CD1c-positive myeloid dendritic cell (primary cell): ENCODE measurements at regions not wholly inside any gene's neighbourhood (a gene's known extent, or its start where the extent isn't known, plus 50 kb on each side); places are given as distances from the start of the nearest gene placed in this dataset.

Experiments
- DNase-seq: peaks from one replicate; pipeline ENCODE4 v3.0.0-alpha.2; 2016; ENCODE audit errors: extremely low spot score

DNA sequence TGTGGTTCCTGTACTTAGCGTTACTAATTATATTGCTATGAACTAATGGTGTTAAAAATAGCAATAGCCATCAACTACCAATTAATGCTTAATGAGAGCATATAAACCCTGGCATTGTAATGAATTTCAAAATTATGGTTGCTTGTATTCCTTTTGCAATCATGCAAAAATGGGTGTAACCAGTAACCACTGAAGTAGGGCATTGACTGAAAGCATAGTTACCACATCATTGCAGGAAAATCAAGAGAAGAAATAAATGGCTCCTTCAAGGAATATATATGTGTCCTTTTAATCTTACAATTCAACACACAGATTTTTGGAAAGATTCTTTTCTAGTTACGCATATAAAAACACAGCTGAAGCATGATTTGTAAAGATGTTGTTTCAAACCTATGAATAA lies 328.3 kb upstream of the AGTR1 start:
- DNase-seq, result no peak

GRCh38 chr3:148372206-148372875 lies 325.4 kb upstream of the AGTR1 start:
- DNase-seq, result no peak

GRCh38 chr3:148373961-148374360 lies 323.7 kb upstream of the AGTR1 start:
- DNase-seq, result no peak

DNA sequence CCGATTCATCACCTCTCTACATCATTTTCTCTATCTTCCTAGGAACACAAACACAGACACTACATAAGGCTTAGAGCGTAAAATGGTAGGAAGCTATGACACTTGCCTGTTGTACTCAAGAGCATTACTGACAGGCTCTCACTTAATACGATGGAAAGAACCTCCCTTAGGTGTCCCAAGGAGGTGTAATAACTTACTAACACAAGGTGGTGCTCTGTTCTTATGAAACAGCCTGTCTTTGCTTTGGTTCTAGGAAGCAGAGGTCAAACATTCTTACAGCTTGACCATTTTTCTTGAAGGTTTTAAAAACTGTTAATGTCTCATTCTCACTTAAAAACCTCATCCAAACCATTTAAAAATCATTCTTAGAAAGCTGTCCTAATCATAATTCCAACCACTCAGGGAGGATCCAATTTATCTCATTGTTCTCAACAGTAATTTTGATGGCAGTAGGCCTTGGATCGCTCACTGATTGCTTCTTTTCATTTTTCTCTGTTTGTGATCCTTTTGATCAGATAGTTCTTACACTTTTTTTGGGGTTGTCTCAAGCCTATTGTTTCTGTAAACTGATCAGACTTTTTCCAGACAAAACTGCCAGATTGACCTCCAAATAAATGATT lies 317.8 kb upstream of the AGTR1 start:
- no peak for DNase-seq

GRCh38 chr3:148381051-148381450 lies 316.7 kb upstream of the AGTR1 start:
- DNase-seq, result no peak

- DNase-seq, result no peak
Measured at GRCh38 chr3:148389916-148390315, 307.8 kb upstream of the AGTR1 start.

DNA sequence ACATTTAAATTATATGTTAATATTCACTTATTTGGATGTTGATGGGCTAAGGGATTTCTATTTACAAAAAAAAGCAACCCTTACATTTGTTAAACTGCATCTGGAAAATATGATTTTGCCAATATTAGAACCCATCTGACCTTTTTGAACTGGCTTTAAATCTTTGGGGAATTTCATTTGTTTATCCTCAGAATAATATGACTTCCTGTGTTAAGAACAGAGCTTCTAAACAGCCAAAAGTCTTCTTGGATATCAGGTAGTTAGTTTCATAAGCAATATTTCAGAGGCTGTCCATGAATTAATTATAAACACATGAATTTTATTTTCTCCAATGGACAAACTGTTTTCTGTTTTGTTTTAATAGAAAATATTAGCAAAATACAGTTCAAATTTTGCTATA lies 301.9 kb upstream of the AGTR1 start:
- no peak for DNase-seq

DNA sequence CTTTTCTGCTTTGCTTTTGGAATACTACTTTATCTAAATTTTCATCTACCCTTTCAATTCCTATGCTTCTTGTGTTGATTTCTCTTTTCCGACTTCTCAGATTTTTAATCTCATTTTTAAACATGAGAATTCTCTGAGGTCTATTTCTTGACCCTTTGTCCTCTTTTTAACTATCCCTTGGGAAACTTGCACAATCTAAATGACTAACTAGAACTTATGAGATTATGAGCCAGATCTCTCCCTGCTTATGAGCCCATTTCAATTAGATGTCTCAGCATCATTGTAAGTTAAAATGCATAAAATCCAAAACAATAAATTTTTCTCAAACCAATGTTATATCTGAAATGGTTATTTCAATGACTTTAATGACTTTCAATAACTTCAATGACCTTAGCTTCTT lies 296.9 kb upstream of the AGTR1 start:
- DNase-seq, result no peak

GRCh38 chr3:148408667-148409066 lies 289.0 kb upstream of the AGTR1 start:
- no peak for DNase-seq

- DNase-seq, result no peak
Measured at GRCh38 chr3:148420242-148420641, 277.5 kb upstream of the AGTR1 start.

- no peak for DNase-seq
Measured at GRCh38 chr3:148428862-148429605, 268.7 kb upstream of the AGTR1 start.

- DNase-seq, result no peak
Measured at GRCh38 chr3:148433665-148434064, 264.0 kb upstream of the AGTR1 start.

- no peak for DNase-seq
Measured at GRCh38 chr3:148435534-148435933, 262.2 kb upstream of the AGTR1 start.

DNA sequence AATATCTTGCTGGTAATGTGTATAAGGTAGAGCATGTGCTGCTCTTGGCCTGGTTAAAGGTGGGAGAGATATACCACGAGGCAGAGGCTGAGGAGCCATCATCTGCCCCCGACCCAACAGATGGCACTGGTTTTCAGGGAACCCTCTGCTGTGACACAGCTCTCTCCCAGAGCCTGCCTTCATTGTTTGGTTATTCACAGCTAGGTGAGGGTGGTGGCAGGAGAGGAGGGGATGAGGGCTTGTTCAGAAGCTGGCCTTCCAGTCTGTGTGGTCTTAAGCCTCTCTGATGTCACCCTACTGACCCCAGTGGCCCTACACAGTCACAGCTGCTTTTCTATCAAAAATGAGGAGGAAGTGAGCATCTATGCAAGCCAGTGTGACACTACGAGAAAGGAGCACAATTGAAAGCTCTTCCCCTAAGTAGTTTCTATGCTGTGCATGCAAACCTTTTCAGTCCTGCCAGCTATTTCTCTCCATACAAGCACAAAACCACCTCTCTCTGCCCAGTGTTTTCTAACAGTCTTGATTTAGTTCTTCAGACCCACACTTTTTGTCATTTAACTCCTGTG lies 258.4 kb upstream of the AGTR1 start:
- no peak for DNase-seq

- DNase-seq, result no peak
Measured at GRCh38 chr3:148441191-148441590, 256.5 kb upstream of the AGTR1 start.

DNA sequence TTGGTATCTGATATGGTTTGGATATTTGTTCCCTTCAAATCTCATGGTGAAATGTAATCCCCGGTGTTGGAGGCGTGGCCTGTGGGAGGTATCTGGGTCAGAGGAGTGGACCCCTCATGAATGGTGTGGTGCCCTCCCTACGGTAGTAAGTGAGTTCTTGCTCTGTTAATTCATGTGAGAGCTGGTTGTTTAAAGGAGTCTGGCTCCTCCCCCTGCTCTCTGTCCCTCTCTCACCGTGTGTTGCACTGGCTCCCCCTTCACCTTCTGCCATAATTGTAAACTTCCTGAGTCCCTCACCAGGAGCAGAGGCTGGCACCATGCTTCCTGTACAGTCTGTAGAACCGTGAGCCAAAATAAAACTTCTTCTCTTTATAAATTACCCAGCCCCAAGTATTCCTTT lies 246.9 kb upstream of the AGTR1 start:
- DNase-seq, result no peak

- no peak for DNase-seq
Measured at GRCh38 chr3:148451969-148452368, 245.7 kb upstream of the AGTR1 start.

DNA sequence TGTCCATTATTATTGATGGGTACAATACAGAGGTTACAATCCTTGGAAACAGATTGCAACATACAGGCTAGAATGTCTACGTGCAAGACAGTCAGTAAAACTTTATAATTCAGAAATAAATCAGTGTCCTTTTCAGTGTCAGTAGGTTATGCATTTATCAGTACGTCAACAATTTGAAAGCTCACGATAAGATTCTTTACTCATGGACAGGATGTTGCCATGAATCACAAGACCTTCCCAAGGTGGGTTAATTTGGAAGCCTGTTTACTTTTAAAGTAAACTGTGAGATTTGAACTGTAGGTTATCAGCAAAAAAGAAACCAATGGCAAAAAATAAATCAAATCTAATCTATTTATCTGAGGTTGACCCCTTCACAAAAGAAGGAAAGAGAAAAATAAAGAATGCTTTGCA lies 243.9 kb upstream of the AGTR1 start:
- no peak for DNase-seq

- DNase-seq, result no peak
Measured at GRCh38 chr3:148455098-148455497, 242.6 kb upstream of the AGTR1 start.

DNA sequence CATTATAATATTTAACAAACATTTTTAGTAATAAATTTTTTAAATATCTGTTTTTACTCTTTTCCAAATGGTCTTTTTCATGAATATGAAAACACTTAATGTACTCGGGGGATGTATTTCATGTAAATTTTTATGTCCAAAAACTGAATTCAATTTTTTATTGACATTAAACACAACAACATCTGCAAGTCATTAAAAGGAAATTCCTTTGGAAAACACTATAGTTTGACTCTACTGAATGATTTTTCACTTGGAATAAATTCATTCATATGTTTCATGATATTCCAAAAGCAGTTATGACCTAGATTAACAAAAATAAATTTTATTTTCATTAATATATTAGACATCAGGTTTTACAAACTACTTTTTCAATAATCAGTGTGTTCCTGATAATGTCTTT lies 239.8 kb upstream of the AGTR1 start:
- no peak for DNase-seq

- DNase-seq, result peak; percentile 23
Measured at GRCh38 chr3:148459931-148460513, 237.7 kb upstream of the AGTR1 start.

DNA sequence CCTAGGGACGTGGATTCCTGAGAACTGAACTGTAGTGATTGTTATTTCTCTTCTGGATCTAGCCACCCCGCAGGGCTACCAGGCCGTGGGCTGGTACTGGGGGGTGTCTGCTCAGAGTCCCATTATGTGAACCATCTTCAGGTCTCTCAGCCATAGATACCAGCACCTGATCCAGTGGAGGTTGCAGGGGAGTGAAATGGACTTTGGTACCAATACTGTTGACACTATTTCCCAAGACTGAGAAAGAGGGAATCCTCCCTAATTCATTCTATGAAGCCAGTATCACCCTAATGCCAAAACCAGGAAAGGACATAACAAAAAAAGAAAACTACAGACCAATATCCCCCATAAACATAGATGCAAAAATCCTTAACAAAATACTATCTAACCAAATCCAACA lies 237.0 kb upstream of the AGTR1 start:
- DNase-seq, result no peak
